Gastroesophageal sphincter (tissue), 4 donors: ENCODE measurements at regions not wholly inside any gene's neighbourhood (a gene's known extent, or its start where the extent isn't known, plus 50 kb on each side); places are given as distances from the start of the nearest gene placed in this dataset.

Experiments used
- ATAC-seq: fragments of 150-250 bp; one replicate; pipeline ENCODE4 v1.9.1; 2016; ENCODE audit warnings: mild to moderate bottlenecking, moderate library complexity
- H3K27ac ChIP-seq, 4 donors: fragments of 200-600 bp; sonication (generic) in 3 of 4; 1 replicate in 3 of 4; 2 replicates in 1 of 4; pipeline ENCODE4 v1.5.1; 2016 to 2019
- H3K27me3 ChIP-seq: fragments of 200-600 bp; sonication (generic); one replicate; pipeline ENCODE4 v1.5.1; 2019
- H3K36me3 ChIP-seq, 2 donors: fragments of 200-600 bp; sonication (generic); one replicate each; pipeline ENCODE4 v1.5.1; 2019; ENCODE audit warnings: control low read depth in 1 of 2
- H3K4me1 ChIP-seq, 3 donors: fragments of 200-600 bp; sonication (generic); 1 replicate in 2 of 3; 2 replicates in 1 of 3; pipeline ENCODE4 v1.5.1; 2016 to 2019; ENCODE audit warnings: control low read depth in 2 of 3
- H3K4me3 ChIP-seq, 2 donors: fragments of 200-600 bp; sonication (generic); one replicate each; pipeline ENCODE4 v1.5.1; 2019; ENCODE audit warnings: mild to moderate bottlenecking in 1 of 2, moderate library complexity in 1 of 2
- H3K9me3 ChIP-seq, 3 donors: fragments of 200-600 bp; sonication (generic); one replicate each; pipeline ENCODE4 v1.5.1; 2017 to 2019; ENCODE audit warnings: control low read depth in 2 of 3
- EP300 ChIP-seq: sonication (generic); formaldehyde crosslinking; IDR thresholded peaks from one replicate; pipeline ENCODE4 v1.6.1; 2017; ENCODE audit warnings: antibody characterized with exemption, mild to moderate bottlenecking
- POLR2A ChIP-seq, 2 donors: fragments of 450-650 bp; IDR thresholded peaks; one replicate each; pipeline ENCODE4 v1.6.1; 2017; ENCODE audit warnings: antibody characterized with exemption in 2 of 2, mild to moderate bottlenecking in 2 of 2, moderate library complexity in 1 of 2
- POLR2AphosphoS5 ChIP-seq: sonication (generic); formaldehyde crosslinking; IDR thresholded peaks from one replicate; pipeline ENCODE4 v1.6.1; 2017; ENCODE audit warnings: antibody characterized with exemption
- WGBS, 2 donors: methylation state at CpG; one replicate each; pipeline ENCODE4 v1.1.5; 2018; ENCODE audit warnings: low coverage in 1 of 2; 5-methylcytosine and 5-hydroxymethylcytosine counted together
- TF ChIP-seq, protein P1 (sequence below), 4 experiments: fragments of 200-600 bp in 2 of 4; fragments of 450-650 bp in 2 of 4; sonication (generic) in 1 of 4; IDR thresholded peaks; one replicate each; pipeline ENCODE4 v1.5.1; 2017 to 2019; ENCODE audit warnings: antibody characterized with exemption in 4 of 4, mild to moderate bottlenecking in 2 of 4, moderate library complexity in 2 of 4

DNA sequence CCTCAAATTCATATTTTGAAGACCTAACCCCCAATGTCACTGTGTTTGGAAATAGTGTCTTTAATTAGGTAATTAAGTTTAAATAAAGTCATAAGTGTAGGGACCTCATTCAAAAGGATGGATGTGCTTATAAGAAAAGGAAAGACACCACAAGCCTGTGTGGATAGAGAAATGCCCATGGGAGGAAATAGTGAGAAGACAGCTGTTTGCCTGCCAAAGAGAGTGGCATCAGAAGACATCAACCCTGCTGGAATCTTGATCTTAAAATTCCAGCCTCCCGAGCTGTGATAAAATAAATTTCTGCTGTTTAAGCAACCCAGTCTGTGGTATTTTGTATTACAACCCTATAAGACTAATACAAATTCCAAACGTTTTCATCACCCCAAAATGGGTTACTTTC is 1867.9 kb upstream of the NUDT12 start:
- Histone ChIP-seq H3K36me3 (no peaks in the 10 kb centered on the region), H3K27ac (no peak overlapping the region), H3K27me3 (no peaks in the 10 kb centered on the region), H3K9me3 (no peaks in the 10 kb centered on the region), H3K4me3 (no peak overlapping the region), H3K4me1 (no peaks in the 10 kb centered on the region)
- TF ChIP-seq POLR2AphosphoS5, result no peak
- TF ChIP-seq, protein P1, sequence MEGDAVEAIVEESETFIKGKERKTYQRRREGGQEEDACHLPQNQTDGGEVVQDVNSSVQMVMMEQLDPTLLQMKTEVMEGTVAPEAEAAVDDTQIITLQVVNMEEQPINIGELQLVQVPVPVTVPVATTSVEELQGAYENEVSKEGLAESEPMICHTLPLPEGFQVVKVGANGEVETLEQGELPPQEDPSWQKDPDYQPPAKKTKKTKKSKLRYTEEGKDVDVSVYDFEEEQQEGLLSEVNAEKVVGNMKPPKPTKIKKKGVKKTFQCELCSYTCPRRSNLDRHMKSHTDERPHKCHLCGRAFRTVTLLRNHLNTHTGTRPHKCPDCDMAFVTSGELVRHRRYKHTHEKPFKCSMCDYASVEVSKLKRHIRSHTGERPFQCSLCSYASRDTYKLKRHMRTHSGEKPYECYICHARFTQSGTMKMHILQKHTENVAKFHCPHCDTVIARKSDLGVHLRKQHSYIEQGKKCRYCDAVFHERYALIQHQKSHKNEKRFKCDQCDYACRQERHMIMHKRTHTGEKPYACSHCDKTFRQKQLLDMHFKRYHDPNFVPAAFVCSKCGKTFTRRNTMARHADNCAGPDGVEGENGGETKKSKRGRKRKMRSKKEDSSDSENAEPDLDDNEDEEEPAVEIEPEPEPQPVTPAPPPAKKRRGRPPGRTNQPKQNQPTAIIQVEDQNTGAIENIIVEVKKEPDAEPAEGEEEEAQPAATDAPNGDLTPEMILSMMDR (IDR thresholded peaks at IDR 0.05), result no peak
- no peak for TF ChIP-seq EP300
- no peak for TF ChIP-seq POLR2A (IDR thresholded peaks at IDR 0.05)
- ATAC-seq, result no peak
- WGBS, 2 donors, result 50 to 56% methylated on average over 2 of the region's 2 CpGs

GRCh38 chr5:105428451-105429380 is 1866.1 kb upstream of the NUDT12 start:
- no peaks in the 10 kb centered on the region for H3K4me1 ChIP-seq
- no peaks in the 10 kb centered on the region for H3K36me3 ChIP-seq
- no peaks in the 10 kb centered on the region for H3K9me3 ChIP-seq
- H3K27me3 ChIP-seq, result no peaks in the 10 kb centered on the region
- H3K4me3 ChIP-seq, result no peak overlapping the region
- H3K27ac ChIP-seq, result no peak overlapping the region
- TF ChIP-seq, protein P1 (IDR thresholded peaks at IDR 0.05), result no peak
- no peak for ATAC-seq
- WGBS, 2 donors, result 35 to 54% methylated on average over 2 of the region's 2 CpGs

DNA sequence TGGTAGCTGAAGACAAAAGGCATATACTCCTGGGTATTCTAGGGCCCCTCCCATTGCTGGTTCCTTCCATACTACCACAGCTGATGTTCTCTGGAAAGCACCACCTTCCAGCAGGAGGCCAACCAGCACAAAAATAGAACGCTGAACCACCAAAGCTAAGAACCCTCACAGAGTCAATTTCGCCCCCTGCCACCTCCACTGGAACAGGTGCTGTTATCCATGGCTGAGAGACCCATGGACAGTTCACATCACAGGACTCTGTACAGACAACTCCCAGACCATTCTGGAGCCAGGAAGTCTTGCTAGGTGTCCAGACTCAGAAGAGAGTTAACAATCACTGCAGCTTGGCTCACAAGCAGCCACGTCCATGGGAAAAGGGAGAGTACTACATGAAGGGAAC is 1851.5 kb upstream of the NUDT12 start:
- no peaks in the 10 kb centered on the region for H3K4me1 ChIP-seq
- TF ChIP-seq, protein P1 (IDR thresholded peaks at IDR 0.05), result no peak
- TF ChIP-seq EP300 (no peak), POLR2A (IDR thresholded peaks at IDR 0.05) (no peak), POLR2AphosphoS5 (no peak)
- no peak overlapping the region for H3K4me3 ChIP-seq
- peaks cover 0 to 11% (median 0%) of the 10 kb centered on the region in 3 donors for H3K9me3 ChIP-seq
- H3K27me3 ChIP-seq, result no peaks in the 10 kb centered on the region
- WGBS, 2 donors, result 75% methylated on average over 2 of the region's 3 CpGs; no CpG with 5 or more reads in 1 of the 2 donors
- no peak for ATAC-seq
- no peak overlapping the region for H3K27ac ChIP-seq
- H3K36me3 ChIP-seq, result no peaks in the 10 kb centered on the region

DNA sequence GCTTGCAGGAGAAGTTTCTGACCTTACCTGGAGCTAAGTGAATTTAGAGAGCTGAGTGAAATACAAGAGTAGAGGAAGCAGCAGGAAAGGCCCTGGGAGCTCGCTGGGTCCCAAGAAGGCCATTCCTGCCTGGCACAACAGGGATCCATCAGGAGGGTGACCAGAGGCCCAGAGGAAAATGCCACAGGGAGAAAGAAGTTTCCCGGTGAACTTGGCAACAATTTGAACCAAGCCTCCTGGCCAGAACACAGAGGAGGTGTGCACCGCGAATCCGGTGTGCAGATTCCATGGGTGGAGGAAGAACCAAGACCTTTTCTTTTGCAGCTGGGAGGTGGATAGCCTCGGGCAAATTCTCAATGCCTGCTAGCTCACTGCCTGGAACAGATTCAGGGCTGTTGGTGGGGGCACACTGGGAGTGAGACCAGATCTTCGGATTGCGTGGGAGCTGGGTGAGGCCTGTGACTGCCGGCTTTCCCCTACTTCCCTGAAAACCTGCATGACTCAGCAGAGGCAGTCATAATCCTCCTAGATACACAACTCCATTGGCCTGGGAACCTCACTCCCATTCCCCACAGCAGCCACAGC is 1850.9 kb upstream of the NUDT12 start:
- WGBS, 2 donors, result 83 to 96% methylated on average over 1 to 4 of the region's 9 CpGs
- H3K9me3 ChIP-seq, result peaks cover 0 to 8% (median 0%) of the 10 kb centered on the region in 3 donors

More for the DNA sequence above, 1850.9 kb upstream of the NUDT12 start:
- H3K36me3 ChIP-seq, result no peaks in the 10 kb centered on the region
- no peak overlapping the region for H3K4me3 ChIP-seq
- TF ChIP-seq POLR2A (IDR thresholded peaks at IDR 0.05) (no peak), EP300 (no peak), POLR2AphosphoS5 (no peak)
- TF ChIP-seq, protein P1 (IDR thresholded peaks at IDR 0.05), result no peak
- H3K4me1 ChIP-seq, result no peaks in the 10 kb centered on the region
- ATAC-seq, result no peak
- H3K27me3 ChIP-seq, result no peaks in the 10 kb centered on the region
- no peak overlapping the region for H3K27ac ChIP-seq
